RWPE2 (cell line): ENCODE measurements at regions not wholly inside any gene's neighbourhood (a gene's known extent, or its start where the extent isn't known, plus 50 kb on each side); places are given as distances from the start of the nearest gene placed in this dataset.

Experiments
- ATAC-seq: fragments of 200-7000 bp; cut with Tn5 transposase; 3 replicates; pipeline ENCODE4 v1.9.1; 2021; ENCODE audit warnings: low read depth
- DNase-seq: peaks from one replicate; pipeline ENCODE4 v3.0.0-alpha.2; 2020; ENCODE audit warnings: low spot score
- H3K27ac ChIP-seq: fragments of 450-650 bp; 2 replicates; pipeline ENCODE4 v1.5.1; 2017; ENCODE audit warnings: mild to moderate bottlenecking; ENCODE audit not compliant: poor library complexity, severe bottlenecking
- H3K27me3 ChIP-seq: fragments of 250-450 bp; sonication (Bioruptor Pico); 2 replicates; pipeline ENCODE4 v1.5.1; 2021; ENCODE audit warnings: mild to moderate bottlenecking, moderate library complexity; ENCODE audit not compliant: insufficient read depth, poor library complexity, severe bottlenecking
- H3K36me3 ChIP-seq: fragments of 250-450 bp; sonication (Bioruptor Pico); 2 replicates; pipeline ENCODE4 v1.5.1; 2020; ENCODE audit warnings: low read depth, mild to moderate bottlenecking, moderate library complexity
- H3K4me1 ChIP-seq: fragments of 250-450 bp; sonication (Bioruptor Pico); 2 replicates; pipeline ENCODE4 v1.5.1; 2021; ENCODE audit warnings: mild to moderate bottlenecking, moderate library complexity; ENCODE audit not compliant: insufficient read depth, poor library complexity, severe bottlenecking
- H3K4me3 ChIP-seq: fragments of 250-450 bp; sonication (Bioruptor Pico); 2 replicates; pipeline ENCODE4 v1.5.1; 2021; ENCODE audit warnings: mild to moderate bottlenecking, moderate library complexity; ENCODE audit not compliant: severe bottlenecking
- H3K9me3 ChIP-seq: fragments of 250-450 bp; sonication (Bioruptor Pico); 2 replicates; pipeline ENCODE4 v1.5.1; 2021; ENCODE audit warnings: mild to moderate bottlenecking, moderate library complexity; ENCODE audit not compliant: severe bottlenecking
- TF ChIP-seq, protein P1 (sequence below): fragments of 450-650 bp; IDR thresholded peaks from one replicate; pipeline ENCODE4 v1.5.1; 2017; ENCODE audit warnings: mild to moderate bottlenecking, moderate library complexity; ENCODE audit not compliant: poor library complexity, severe bottlenecking

DNA sequence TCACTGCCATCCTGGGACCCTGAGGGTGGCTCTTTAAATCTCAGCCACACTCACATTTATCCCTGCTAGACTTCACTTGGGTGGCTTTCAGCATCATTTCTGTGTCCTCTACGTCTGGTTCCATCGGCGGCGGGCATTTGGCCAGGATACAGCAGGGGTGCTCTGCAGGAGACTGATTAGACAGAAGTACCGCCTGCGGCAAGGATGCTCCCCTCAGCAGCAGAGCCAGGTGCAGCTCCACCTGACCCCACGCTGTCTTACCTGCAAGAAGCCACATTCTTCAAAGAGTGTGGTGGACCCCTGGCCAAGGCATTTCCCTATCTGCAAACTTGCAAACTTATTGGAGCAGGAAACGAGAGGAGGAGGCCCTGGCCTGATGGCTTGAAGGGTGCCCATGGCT lies 309.8 kb upstream of the IRX4 start:
- no peak overlapping the region for H3K4me3 ChIP-seq
- DNase-seq (no peak), ATAC-seq (no peak)
- peaks cover 14% of the 10 kb centered on the region for H3K27me3 ChIP-seq
- H3K9me3 ChIP-seq, result no peaks in the 10 kb centered on the region
- H3K36me3 ChIP-seq, result no peaks in the 10 kb centered on the region
- no peak overlapping the region for H3K27ac ChIP-seq
- TF ChIP-seq, protein P1, sequence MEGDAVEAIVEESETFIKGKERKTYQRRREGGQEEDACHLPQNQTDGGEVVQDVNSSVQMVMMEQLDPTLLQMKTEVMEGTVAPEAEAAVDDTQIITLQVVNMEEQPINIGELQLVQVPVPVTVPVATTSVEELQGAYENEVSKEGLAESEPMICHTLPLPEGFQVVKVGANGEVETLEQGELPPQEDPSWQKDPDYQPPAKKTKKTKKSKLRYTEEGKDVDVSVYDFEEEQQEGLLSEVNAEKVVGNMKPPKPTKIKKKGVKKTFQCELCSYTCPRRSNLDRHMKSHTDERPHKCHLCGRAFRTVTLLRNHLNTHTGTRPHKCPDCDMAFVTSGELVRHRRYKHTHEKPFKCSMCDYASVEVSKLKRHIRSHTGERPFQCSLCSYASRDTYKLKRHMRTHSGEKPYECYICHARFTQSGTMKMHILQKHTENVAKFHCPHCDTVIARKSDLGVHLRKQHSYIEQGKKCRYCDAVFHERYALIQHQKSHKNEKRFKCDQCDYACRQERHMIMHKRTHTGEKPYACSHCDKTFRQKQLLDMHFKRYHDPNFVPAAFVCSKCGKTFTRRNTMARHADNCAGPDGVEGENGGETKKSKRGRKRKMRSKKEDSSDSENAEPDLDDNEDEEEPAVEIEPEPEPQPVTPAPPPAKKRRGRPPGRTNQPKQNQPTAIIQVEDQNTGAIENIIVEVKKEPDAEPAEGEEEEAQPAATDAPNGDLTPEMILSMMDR, result no peak
- H3K4me1 ChIP-seq, result no peaks in the 10 kb centered on the region

DNA sequence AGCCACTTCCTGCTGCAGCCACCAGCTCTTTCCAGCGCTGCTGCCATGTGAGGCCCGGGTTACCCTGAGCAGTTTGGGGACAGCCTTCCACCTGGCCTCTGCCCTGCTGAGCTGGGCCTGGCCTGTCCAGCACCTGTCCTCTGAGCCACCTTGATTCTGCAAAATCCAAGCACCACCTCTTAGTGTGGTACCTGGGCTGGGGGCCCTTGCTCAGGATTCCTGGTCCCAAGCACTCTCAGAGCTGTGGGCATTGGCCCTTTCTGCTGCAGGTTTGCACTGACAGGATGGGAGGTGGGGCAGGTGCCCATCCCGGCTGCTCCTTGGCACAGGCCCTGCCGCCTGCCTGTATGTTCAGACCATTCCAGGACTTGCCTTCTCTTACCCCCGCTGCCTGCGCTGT lies 309.2 kb upstream of the IRX4 start:
- H3K9me3 ChIP-seq, result no peaks in the 10 kb centered on the region
- no peak overlapping the region for H3K27ac ChIP-seq
- no peak overlapping the region for H3K4me3 ChIP-seq
- no peak for ATAC-seq
- peaks cover 14% of the 10 kb centered on the region for H3K27me3 ChIP-seq
- TF ChIP-seq, protein P1, result no peak
- H3K36me3 ChIP-seq, result no peaks in the 10 kb centered on the region
- H3K4me1 ChIP-seq, result no peaks in the 10 kb centered on the region
- DNase-seq, result no peak

DNA sequence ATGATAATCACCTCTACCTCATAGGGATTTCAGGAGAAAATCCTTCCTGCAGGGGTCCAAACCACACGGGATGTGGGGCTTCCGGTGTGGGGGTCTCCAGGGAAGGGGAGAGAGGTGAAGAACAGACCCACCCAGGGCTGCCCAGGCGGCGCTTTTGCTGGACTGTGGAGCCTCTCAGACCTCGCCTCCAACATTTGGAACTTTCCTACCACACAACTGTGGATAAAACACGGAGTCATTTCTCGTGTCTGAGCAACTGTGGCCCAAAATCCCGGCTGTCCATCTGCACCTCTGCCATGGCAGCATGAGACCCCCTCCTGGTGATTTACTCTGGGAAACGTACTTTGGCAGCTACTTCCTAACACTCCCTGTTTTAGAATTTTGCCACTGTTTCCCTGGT lies 307.8 kb upstream of the IRX4 start:
- DNase-seq (no peak), ATAC-seq (no peak)
- Histone ChIP-seq H3K4me1 (no peaks in the 10 kb centered on the region), H3K36me3 (no peaks in the 10 kb centered on the region), H3K27me3 (peaks cover 14% of the 10 kb centered on the region), H3K27ac (no peak overlapping the region), H3K4me3 (no peak overlapping the region), H3K9me3 (no peaks in the 10 kb centered on the region)
- TF ChIP-seq, protein P1, result no peak

DNA sequence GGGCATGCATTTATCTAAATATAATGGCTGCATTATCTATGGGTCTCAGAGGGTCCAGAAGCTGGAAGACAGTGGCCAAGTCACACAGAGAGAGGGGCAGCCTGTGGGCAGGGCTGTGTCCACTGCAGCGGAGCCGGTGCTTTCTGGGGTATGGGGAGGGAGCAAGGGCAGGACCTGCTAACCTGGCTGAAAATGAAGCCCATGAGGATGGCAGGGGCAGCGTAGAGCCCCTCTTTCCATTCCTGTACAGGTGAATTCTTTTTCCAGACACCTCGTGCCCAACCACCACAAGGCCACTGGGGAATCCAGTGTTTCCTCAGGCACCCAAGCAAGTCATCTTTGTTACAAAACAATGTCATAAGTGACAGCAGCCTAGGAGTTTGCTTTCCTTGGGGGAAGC lies 305.9 kb upstream of the IRX4 start:
- DNase-seq, result no peak
- Histone ChIP-seq H3K27me3 (peaks cover 14% of the 10 kb centered on the region), H3K4me3 (no peak overlapping the region), H3K9me3 (no peaks in the 10 kb centered on the region), H3K27ac (no peak overlapping the region), H3K36me3 (no peaks in the 10 kb centered on the region), H3K4me1 (no peaks in the 10 kb centered on the region)
- TF ChIP-seq, protein P1, result no peak
- no peak for ATAC-seq

DNA sequence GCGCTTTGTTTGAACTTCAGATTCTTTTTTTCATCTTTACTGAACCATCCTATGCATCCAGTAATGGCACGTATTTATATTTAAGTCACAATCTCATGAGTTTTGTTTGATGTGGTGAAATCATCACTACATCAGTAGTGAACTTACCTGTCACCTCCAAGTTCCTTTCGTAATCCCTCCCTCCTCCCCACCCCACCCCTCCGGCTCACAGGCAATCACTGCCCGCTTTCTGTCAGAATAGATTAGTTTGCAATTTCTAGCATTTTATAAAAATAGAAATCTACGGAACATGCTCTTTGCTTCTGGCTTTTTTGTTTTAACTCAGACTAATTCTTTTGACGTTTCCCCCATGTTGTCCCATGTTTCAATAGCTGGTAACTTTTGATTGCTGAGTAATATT lies 305.4 kb upstream of the IRX4 start:
- Histone ChIP-seq H3K36me3 (no peaks in the 10 kb centered on the region), H3K27ac (no peak overlapping the region), H3K9me3 (no peaks in the 10 kb centered on the region), H3K4me3 (no peak overlapping the region), H3K27me3 (peaks cover 14% of the 10 kb centered on the region), H3K4me1 (no peaks in the 10 kb centered on the region)
- ATAC-seq, result no peak
- TF ChIP-seq, protein P1, result no peak
- DNase-seq, result no peak
